ENCODE measurements at regions not wholly inside any gene's neighbourhood (a gene's known extent, or its start where the extent isn't known, plus 50 kb on each side); places are given as distances from the start of the nearest gene placed in this dataset.

DNA sequence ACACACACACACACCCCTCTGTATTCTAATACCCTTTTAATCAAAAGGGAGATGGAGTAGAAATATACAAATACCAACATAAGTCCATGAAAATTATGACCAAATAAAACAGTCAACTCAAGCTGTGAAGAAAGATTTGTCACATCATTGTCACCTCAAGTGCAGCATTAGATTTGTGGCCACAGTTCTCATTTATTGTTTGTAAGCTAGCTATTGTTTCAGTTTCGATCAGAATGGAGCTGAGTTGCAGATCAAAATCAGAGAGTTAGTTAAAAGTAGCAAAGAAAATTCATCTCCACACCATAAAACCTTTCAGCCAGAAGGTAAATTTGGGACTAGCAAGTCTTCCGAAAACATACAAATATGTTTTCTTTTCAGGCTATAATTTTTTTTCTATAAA, 267.7 kb upstream of the LMCD1 start:
- TF ChIP-seq, protein P1, sequence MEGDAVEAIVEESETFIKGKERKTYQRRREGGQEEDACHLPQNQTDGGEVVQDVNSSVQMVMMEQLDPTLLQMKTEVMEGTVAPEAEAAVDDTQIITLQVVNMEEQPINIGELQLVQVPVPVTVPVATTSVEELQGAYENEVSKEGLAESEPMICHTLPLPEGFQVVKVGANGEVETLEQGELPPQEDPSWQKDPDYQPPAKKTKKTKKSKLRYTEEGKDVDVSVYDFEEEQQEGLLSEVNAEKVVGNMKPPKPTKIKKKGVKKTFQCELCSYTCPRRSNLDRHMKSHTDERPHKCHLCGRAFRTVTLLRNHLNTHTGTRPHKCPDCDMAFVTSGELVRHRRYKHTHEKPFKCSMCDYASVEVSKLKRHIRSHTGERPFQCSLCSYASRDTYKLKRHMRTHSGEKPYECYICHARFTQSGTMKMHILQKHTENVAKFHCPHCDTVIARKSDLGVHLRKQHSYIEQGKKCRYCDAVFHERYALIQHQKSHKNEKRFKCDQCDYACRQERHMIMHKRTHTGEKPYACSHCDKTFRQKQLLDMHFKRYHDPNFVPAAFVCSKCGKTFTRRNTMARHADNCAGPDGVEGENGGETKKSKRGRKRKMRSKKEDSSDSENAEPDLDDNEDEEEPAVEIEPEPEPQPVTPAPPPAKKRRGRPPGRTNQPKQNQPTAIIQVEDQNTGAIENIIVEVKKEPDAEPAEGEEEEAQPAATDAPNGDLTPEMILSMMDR (conservative IDR thresholded peaks at IDR 0.05 in 1 of 2, IDR thresholded peaks at IDR 0.05 in 1 of 2; ENCODE audit: low read depth in 1 of 2, low read length in 2 of 2), result no peak
- no peak for TF ChIP-seq EZH2 (IDR thresholded peaks at IDR 0.05; ENCODE audit: low read length, missing control alignments)
